ENCODE measurements at regions not wholly inside any gene's neighbourhood (a gene's known extent, or its start where the extent isn't known, plus 50 kb on each side); places are given as distances from the start of the nearest gene placed in this dataset.

DNA sequence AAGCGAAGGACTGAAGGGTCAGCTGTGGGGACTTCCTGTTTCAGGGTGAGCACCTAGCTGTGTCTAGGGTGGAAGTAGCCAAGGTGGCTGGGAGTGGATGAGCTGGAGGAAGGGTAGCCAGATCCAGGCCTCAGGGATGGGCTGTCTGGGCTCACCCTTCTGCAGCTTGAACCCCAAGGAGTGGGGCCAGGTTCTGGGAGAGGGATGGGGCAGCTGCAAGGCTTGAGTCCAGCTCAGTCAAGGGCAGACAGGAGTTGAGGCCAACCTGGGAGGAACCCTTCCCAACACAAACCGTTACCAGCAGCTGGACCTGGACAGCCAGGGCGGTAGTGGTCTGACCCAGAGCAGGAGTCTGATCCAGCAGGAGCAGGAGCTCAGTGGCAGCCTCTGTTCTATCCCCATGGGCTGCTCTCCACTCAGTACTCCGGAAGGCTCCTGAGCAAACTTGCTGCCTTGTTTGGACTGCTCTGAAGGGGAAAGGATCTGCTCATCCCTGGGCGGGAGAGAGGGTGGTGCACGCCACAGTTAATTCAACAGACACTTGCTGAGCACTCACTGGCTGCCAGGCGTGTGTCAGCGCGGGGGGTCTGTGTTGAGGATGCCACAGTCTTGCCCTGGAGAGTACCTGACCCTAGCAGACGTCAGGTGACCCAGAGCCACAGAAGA lies 53.8 kb upstream of the THY1 start:
- ChIA-PET CTCF (interaction anchor here (1.0 kb wide), 1 partner anchor 120 kb away, joined by 3 read pairs; no protein-coding TSS in a partner anchor), POLR2A (no interaction called here)
- Histone ChIP-seq H3K36me3 (ENCODE audit: insufficient read depth, low read length) (no peaks in the 10 kb centered on the region), H3K27ac (ENCODE audit: low read depth in 1 of 2, low read length in 2 of 2) (no peak overlapping the region), H3K27me3 (ENCODE audit: control insufficient read depth in 1 of 2, insufficient read depth in 2 of 2, low read length in 2 of 2) (peaks cover 0 to 5% of the 10 kb centered on the region in 2 experiments), H3K4me3 (ENCODE audit: low read length) (no peak overlapping the region), H3K4me1 (ENCODE audit: insufficient read depth, low read length) (peaks cover 3% of the 10 kb centered on the region), H3K9me3 (ENCODE audit: control insufficient read depth in 1 of 2, insufficient read depth in 1 of 2, low read length in 2 of 2) (no peaks in the 10 kb centered on the region)
- ATAC-seq (ENCODE audit: poor library complexity) (no peak), DNase-seq (peak in 1 of 14 experiments; percentile 21)
- H3K36me3 Mint-ChIP-seq (ENCODE audit: low read depth) = no peaks in the 10 kb centered on the region
- H3K4me3 Mint-ChIP-seq = no peak overlapping the region
- H3K27ac Mint-ChIP-seq = no peak overlapping the region
- peaks cover 54% of the 10 kb centered on the region for H3K27me3 Mint-ChIP-seq
- no peaks in the 10 kb centered on the region for H3K9me3 Mint-ChIP-seq
- no peaks in the 10 kb centered on the region for H3K4me1 Mint-ChIP-seq (ENCODE audit: low read depth)
- intact Hi-C loops (cut with DNase I, micrococcal nuclease) = no loop called here
- TF ChIP-seq CTCF (IDR thresholded peaks at IDR 0.05) = no peak

GRCh38 chr11:119476038-119476437 lies 53.1 kb upstream of the THY1 start:
- no peak for TF ChIP-seq CTCF (IDR thresholded peaks at IDR 0.05)

DNA sequence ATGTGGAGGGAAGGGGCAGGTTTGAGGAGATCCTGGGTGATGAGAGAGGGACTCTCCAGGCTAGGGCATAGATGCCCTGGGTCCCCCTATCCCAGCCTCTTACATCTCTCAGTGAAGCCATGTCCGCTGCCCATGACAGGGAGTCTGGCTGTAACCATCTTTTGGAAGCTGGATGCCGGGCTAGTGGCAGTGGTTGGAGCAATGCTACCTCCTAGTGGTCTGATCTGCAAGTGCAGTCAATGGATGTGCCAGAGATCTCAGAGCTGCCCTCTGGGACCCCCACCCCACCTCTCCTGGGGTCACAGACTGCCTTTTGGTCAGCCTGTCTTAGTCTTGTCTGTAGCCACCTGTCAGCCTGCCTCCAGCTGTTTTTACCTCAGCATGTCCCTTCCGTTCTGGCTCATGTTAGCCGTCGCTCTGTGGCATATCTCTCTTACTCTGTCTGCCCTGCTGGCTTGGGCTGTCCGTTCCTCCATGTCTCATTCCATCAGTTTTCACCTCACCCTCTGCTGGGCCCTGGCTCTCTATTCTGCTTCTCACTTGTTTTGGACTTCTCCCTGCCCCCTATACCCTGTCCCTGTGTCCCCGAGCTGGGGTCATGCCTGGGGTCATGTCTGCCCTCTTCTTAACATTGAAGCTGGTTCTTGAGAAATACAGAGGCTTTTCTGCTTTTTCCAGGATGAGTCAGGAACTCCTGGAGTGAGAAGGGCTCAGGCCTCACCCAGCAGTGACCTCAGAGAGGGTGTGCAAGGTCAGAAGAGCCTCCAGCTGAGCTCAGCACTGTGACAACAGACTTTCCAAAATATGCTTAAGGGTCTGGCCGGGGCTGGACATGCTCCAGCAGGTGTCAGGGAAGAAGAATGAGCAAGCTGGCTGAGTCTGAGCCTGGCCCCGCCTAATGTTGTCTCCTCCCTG lies 52.0 kb upstream of the THY1 start:
- peaks cover 3 to 7% of the 10 kb centered on the region in 2 experiments for H3K27me3 ChIP-seq (ENCODE audit: control insufficient read depth in 1 of 2, insufficient read depth in 2 of 2, low read length in 2 of 2)
- TF ChIP-seq CTCF (IDR thresholded peaks at IDR 0.05) = peak; percentile 62
- intact Hi-C loops (cut with DNase I, micrococcal nuclease) = loop anchor here (1.0 kb wide), 1 partner anchor 119 kb away; no protein-coding TSS in a partner anchor
- H3K9me3 ChIP-seq (ENCODE audit: control insufficient read depth in 1 of 2, insufficient read depth in 1 of 2, low read length in 2 of 2) = no peaks in the 10 kb centered on the region
- no peak overlapping the region for H3K27ac ChIP-seq (ENCODE audit: low read depth in 1 of 2, low read length in 2 of 2)
- ChIA-PET POLR2A (interaction anchor here (1.2 kb wide), 1 partner anchor 119 kb away, joined by 3 read pairs; no protein-coding TSS in a partner anchor), CTCF (interaction anchor here (0.6 to 2.7 kb wide), 6 partner anchors 25 to 119 kb away, joined by 3 to 40 read pairs (median 4); partner anchors contain the start of gene USP2)
- H3K27ac Mint-ChIP-seq = no peak overlapping the region
- peaks cover 54% of the 10 kb centered on the region for H3K27me3 Mint-ChIP-seq
- no peaks in the 10 kb centered on the region for H3K4me1 ChIP-seq (ENCODE audit: insufficient read depth, low read length)
- peak in 13 of 14 experiments; percentile 7 to 73 (median 37) for DNase-seq
- no peak overlapping the region for H3K4me3 ChIP-seq (ENCODE audit: low read length)
- no peaks in the 10 kb centered on the region for H3K4me1 Mint-ChIP-seq (ENCODE audit: low read depth)
- peak; percentile 63 for ATAC-seq (ENCODE audit: poor library complexity)
- H3K9me3 Mint-ChIP-seq = no peaks in the 10 kb centered on the region
- no peak overlapping the region for H3K4me3 Mint-ChIP-seq
- no peaks in the 10 kb centered on the region for H3K36me3 Mint-ChIP-seq (ENCODE audit: low read depth)
- no peaks in the 10 kb centered on the region for H3K36me3 ChIP-seq (ENCODE audit: insufficient read depth, low read length)

More at GRCh38 chr11:119476038-119476437, 53.1 kb upstream of the THY1 start:
- Histone ChIP-seq H3K4me3 (ENCODE audit: low read length) (no peak overlapping the region), H3K9me3 (ENCODE audit: control insufficient read depth in 1 of 2, insufficient read depth in 1 of 2, low read length in 2 of 2) (no peaks in the 10 kb centered on the region), H3K4me1 (ENCODE audit: insufficient read depth, low read length) (no peaks in the 10 kb centered on the region), H3K36me3 (ENCODE audit: insufficient read depth, low read length) (no peaks in the 10 kb centered on the region), H3K27ac (ENCODE audit: low read depth in 1 of 2, low read length in 2 of 2) (no peak overlapping the region), H3K27me3 (ENCODE audit: control insufficient read depth in 1 of 2, insufficient read depth in 2 of 2, low read length in 2 of 2) (peaks cover under 1 to 3% of the 10 kb centered on the region in 2 experiments)
- peaks cover 56% of the 10 kb centered on the region for H3K27me3 Mint-ChIP-seq
- intact Hi-C loops (cut with DNase I, micrococcal nuclease) = no loop called here
- ChIA-PET POLR2A (no interaction called here), CTCF (interaction anchor here (2.7 kb wide), 1 partner anchor 120 kb away, joined by 40 read pairs; no protein-coding TSS in a partner anchor)
- no peaks in the 10 kb centered on the region for H3K36me3 Mint-ChIP-seq (ENCODE audit: low read depth)
- H3K9me3 Mint-ChIP-seq = no peaks in the 10 kb centered on the region
- no peaks in the 10 kb centered on the region for H3K4me1 Mint-ChIP-seq (ENCODE audit: low read depth)
- DNase-seq (no peak), ATAC-seq (ENCODE audit: poor library complexity) (no peak)
- no peak overlapping the region for H3K4me3 Mint-ChIP-seq
- no peak overlapping the region for H3K27ac Mint-ChIP-seq
